HepG2 (cell line): ENCODE measurements at regions not wholly inside any gene's neighbourhood (a gene's known extent, or its start where the extent isn't known, plus 50 kb on each side); places are given as distances from the start of the nearest gene placed in this dataset.

Source experiments
- ATAC-seq: fragments of 200-7000 bp; cut with Tn5 transposase; 3 replicates; pipeline ENCODE4 v1.9.1; 2020; ENCODE audit warnings: mild to moderate bottlenecking, moderate library complexity
- BruUV-seq: library from RNA; stranded (reverse); fragments of 400-500 nt; replicated peaks from 2 replicates; lab custom pipeline; 2021; lab: Mats Ljungman, UMichigan
- CTCF ChIA-PET: fragments of 300-600 bp; formaldehyde crosslinking; extraction: SDS; loops from one replicate; lab custom pipeline; 2021; ENCODE audit warnings: low total read pairs, inconsistent platforms, low intra/inter-chr PET ratio; lab: Yijun Ruan, JAX
- POLR2A ChIA-PET: fragments of 350-600 bp; sonication (Branson Sonifier 250); formaldehyde crosslinking; loops from one replicate; lab custom pipeline; 2020; ENCODE audit warnings: antibody characterized with exemption, inconsistent platforms; lab: Yijun Ruan, JAX
- DNase-seq: peaks from one replicate; pipeline ENCODE4 v3.0.0-alpha.2; 2015; ENCODE audit warnings: low spot score
- FAIRE-seq: peaks from 3 replicates; lab custom pipeline; 2011; peaks lifted over from hg19 to GRCh38; lab: Jason Lieb, UNC
- H2AFZ ChIP-seq: one replicate; pipeline ENCODE4 v1.6.1; 2011; ENCODE audit warnings: low read length, inconsistent platforms
- H3K27ac ChIP-seq: fragments of 300-600 bp; 3 replicates; pipeline ENCODE4 v1.8.0; 2011; ENCODE audit warnings: mixed run types, mild to moderate bottlenecking, mixed read lengths, low read length, inconsistent platforms; ENCODE audit not compliant: insufficient read depth; ENCODE audit errors: extremely low read length
- H3K27me3 ChIP-seq, 2 experiments: fragments of 200-600 bp in 1 of 2; 2 replicates in 1 of 2; 3 replicates in 1 of 2; pipeline versions ENCODE4 v1.6.0 to v1.8.0; 2011; ENCODE audit warnings: low read length in 2 of 2, mild to moderate bottlenecking in 2 of 2, moderate library complexity in 2 of 2, inconsistent platforms in 1 of 2; ENCODE audit not compliant: insufficient read depth in 2 of 2, control insufficient read depth in 1 of 2
- H3K36me3 ChIP-seq, 2 experiments: fragments of 200-600 bp in 1 of 2; replicated peaks in 1 of 2; 2 replicates in 1 of 2; 3 replicates in 1 of 2; pipeline versions ENCODE4 v1.5.1 to v1.8.0; 2011; ENCODE audit warnings: low read length in 2 of 2, inconsistent platforms in 1 of 2; ENCODE audit not compliant: insufficient read depth in 2 of 2, control insufficient read depth in 1 of 2
- H3K4me1 ChIP-seq: 2 replicates; pipeline ENCODE4 v1.5.1; 2012; ENCODE audit warnings: low read length, inconsistent platforms; ENCODE audit not compliant: insufficient read depth
- H3K4me2 ChIP-seq: 2 replicates; pipeline ENCODE4 v1.6.0; 2011; ENCODE audit warnings: low read depth, low read length, inconsistent platforms
- H3K4me3 ChIP-seq, 3 experiments: fragments of 200-600 bp in 1 of 3; sonication (generic), shearing (Covaris generic) in 1 of 3; replicated peaks in 1 of 3; 2 replicates each; pipeline ENCODE4 v1.5.1; 2011 to 2016; ENCODE audit warnings: low read length in 3 of 3, inconsistent platforms in 2 of 3, low read depth in 2 of 3, mild to moderate bottlenecking in 2 of 3, control low read depth in 1 of 3, mixed read lengths in 1 of 3; ENCODE audit not compliant: insufficient read depth in 1 of 3
- H3K79me2 ChIP-seq: one replicate; pipeline ENCODE4 v1.6.1; 2011; ENCODE audit warnings: low read length, inconsistent platforms; ENCODE audit not compliant: insufficient read depth
- H3K9ac ChIP-seq: 2 replicates; pipeline ENCODE4 v1.6.0; 2011; ENCODE audit warnings: mild to moderate bottlenecking, low read depth, low read length, inconsistent platforms; ENCODE audit not compliant: insufficient read depth
- H3K9me3 ChIP-seq: 2 replicates; pipeline ENCODE4 v1.5.1; 2012; ENCODE audit warnings: mild to moderate bottlenecking, low read length
- H4K20me1 ChIP-seq: 2 replicates; pipeline ENCODE4 v1.6.0; 2011; ENCODE audit warnings: inconsistent platforms, mild to moderate bottlenecking, low read length, moderate library complexity; ENCODE audit not compliant: insufficient read depth
- CEBPB ChIP-seq: IDR thresholded peaks from 2 replicates; pipeline ENCODE4 v1.6.1; 2011; ENCODE audit warnings: low read depth, low read length, improper control_type of control experiment, borderline replicate concordance
- GTF2F1 ChIP-seq: fragments of 150-350 bp; IDR thresholded peaks from 2 replicates; pipeline ENCODE4 v1.6.1; 2014; ENCODE audit warnings: low read length
- PPARG ChIP-seq: conservative IDR thresholded peaks from 2 replicates; pipeline ENCODE4 v1.6.1; 2016; ENCODE audit warnings: missing biosample characterization, missing genetic modification reagents
- RBM22 ChIP-seq: fragments of 200-400 bp; formaldehyde crosslinking; optimal IDR thresholded peaks from 2 replicates; pipeline ENCODE3; 2017; ENCODE audit warnings: mild to moderate bottlenecking, low read length, moderate library complexity
- SOX5 ChIP-seq: IDR thresholded peaks from 2 replicates; pipeline ENCODE4 v1.6.1; 2016; ENCODE audit warnings: borderline replicate concordance
- SRSF9 ChIP-seq: fragments of 200-400 bp; formaldehyde crosslinking; IDR thresholded peaks from 2 replicates; pipeline ENCODE4 v1.6.1; 2018; ENCODE audit warnings: borderline replicate concordance, mild to moderate bottlenecking, low read depth, low read length; ENCODE audit not compliant: insufficient read depth, poor library complexity, severe bottlenecking
- STAG1 ChIP-seq: sonication (generic); formaldehyde crosslinking; IDR thresholded peaks from 2 replicates; pipeline ENCODE4 v1.4.0; 2020; ENCODE audit warnings: missing genetic modification reagents
- SUZ12 ChIP-seq: fragments of 150-350 bp; IDR thresholded peaks from 2 replicates; pipeline ENCODE4 v1.6.1; 2014; ENCODE audit warnings: low read depth, low read length
- THAP11 ChIP-seq: IDR thresholded peaks from 2 replicates; pipeline ENCODE4 v1.6.1; 2016; ENCODE audit warnings: missing biosample characterization, missing genetic modification reagents
- ZNF101 ChIP-seq: sonication (generic); formaldehyde crosslinking; IDR thresholded peaks from 2 replicates; pipeline ENCODE4 v1.4.0; 2020; ENCODE audit warnings: mild to moderate bottlenecking, low read depth, missing genetic modification reagents, borderline replicate concordance
- ZNF296 ChIP-seq: sonication (generic); formaldehyde crosslinking; conservative IDR thresholded peaks from 2 replicates; pipeline ENCODE4 v1.5.0; 2020; ENCODE audit warnings: mild to moderate bottlenecking, missing genetic modification reagents
- ZNF574 ChIP-seq: sonication (generic); formaldehyde crosslinking; IDR thresholded peaks from 2 replicates; pipeline ENCODE4 v1.4.0; 2020; ENCODE audit warnings: missing genetic modification reagents
- WGBS: methylation state at CpG from one replicate; pipeline ENCODE4 v1.1.6; 2017; ENCODE audit warnings: low lambda C conversion rate; 5-methylcytosine and 5-hydroxymethylcytosine counted together
- in situ Hi-C: cut with HindIII; loops from 2 replicates; pipeline ENCODE4 v1.10.0; 2017; ENCODE audit warnings: low pct_unique_long_range_greater_than_20kb; ENCODE audit not compliant: extremely low pct_ligation_motif_present
- intact Hi-C: fragments of 100-400 bp; cut with micrococcal nuclease; formaldehyde crosslinking; loops from one replicate; pipeline ENCODE4 v1.10.0; 2022; ENCODE audit not compliant: unreplicated experiment
- TF ChIP-seq, protein P1 (sequence below): sonication (generic); formaldehyde crosslinking; conservative IDR thresholded peaks from 2 replicates; pipeline ENCODE4 v1.4.0; 2020; ENCODE audit warnings: missing genetic modification reagents
- TF ChIP-seq, protein P2 (sequence below): sonication (generic); formaldehyde crosslinking; IDR thresholded peaks from 2 replicates; pipeline ENCODE4 v1.5.1; 2020; ENCODE audit warnings: mild to moderate bottlenecking, missing genetic modification reagents, borderline replicate concordance

DNA sequence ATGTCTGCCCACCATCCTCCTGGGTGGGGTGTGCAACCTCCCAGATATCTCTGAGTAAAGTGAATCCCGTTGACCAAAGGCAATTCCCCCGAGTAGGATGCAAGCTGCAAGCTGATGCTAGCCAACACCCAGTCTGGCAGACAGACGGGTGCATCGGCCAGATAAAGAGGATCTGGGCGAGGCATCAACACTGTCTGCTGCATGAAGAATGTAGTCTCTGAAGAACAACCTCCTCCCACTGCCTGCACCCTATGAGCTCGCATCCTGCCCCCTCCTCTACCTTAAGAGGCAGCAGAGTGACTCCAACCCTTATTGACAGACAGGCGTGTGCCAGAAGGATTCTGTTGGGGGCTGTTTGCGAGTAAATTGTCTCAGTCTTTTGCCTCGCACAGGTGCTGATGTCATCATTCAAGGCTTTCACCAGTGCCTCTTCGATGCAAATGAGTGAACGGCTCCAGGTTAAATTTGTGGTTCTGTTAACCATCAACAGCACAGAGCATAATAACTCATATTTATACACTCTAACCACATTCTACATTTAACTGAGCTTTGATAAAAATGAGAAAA is 546.9 kb downstream of the BCOR start:
- Histone ChIP-seq H3K79me2 (no peaks in the 10 kb centered on the region), H2AFZ (no peak overlapping the region), H3K9me3 (no peaks in the 10 kb centered on the region), H3K4me1 (no peaks in the 10 kb centered on the region), H3K27ac (no peak overlapping the region), H3K36me3 (no peaks in the 10 kb centered on the region), H4K20me1 (no peaks in the 10 kb centered on the region), H3K27me3 (no peaks in the 10 kb centered on the region), H3K4me3 (no peak overlapping the region), H3K4me2 (no peak overlapping the region), H3K9ac (no peak overlapping the region)
- ChIA-PET CTCF (no interaction called here), POLR2A (no interaction called here)
- FAIRE-seq (no peak), DNase-seq (no peak), ATAC-seq (no peak)
- WGBS = 0% methylated on average over 1 of the region's 11 CpGs
- intact Hi-C loops = no loop called here
- in situ Hi-C loops = no loop called here
- TF ChIP-seq ZNF101 (CRISPR knock-in tag) (no peak), PPARG (CRISPR knock-in tag) (no peak), THAP11 (CRISPR knock-in tag) (no peak), STAG1 (CRISPR knock-in tag) (no peak), CEBPB (no peak), SRSF9 (no peak), GTF2F1 (no peak), ZNF296 (CRISPR knock-in tag) (no peak), SOX5 (no peak), SUZ12 (no peak), ZNF574 (CRISPR knock-in tag) (no peak), RBM22 (no peak)
- TF ChIP-seq, protein P1, sequence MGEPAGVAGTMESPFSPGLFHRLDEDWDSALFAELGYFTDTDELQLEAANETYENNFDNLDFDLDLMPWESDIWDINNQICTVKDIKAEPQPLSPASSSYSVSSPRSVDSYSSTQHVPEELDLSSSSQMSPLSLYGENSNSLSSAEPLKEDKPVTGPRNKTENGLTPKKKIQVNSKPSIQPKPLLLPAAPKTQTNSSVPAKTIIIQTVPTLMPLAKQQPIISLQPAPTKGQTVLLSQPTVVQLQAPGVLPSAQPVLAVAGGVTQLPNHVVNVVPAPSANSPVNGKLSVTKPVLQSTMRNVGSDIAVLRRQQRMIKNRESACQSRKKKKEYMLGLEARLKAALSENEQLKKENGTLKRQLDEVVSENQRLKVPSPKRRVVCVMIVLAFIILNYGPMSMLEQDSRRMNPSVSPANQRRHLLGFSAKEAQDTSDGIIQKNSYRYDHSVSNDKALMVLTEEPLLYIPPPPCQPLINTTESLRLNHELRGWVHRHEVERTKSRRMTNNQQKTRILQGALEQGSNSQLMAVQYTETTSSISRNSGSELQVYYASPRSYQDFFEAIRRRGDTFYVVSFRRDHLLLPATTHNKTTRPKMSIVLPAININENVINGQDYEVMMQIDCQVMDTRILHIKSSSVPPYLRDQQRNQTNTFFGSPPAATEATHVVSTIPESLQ = no peak
- TF ChIP-seq, protein P2, sequence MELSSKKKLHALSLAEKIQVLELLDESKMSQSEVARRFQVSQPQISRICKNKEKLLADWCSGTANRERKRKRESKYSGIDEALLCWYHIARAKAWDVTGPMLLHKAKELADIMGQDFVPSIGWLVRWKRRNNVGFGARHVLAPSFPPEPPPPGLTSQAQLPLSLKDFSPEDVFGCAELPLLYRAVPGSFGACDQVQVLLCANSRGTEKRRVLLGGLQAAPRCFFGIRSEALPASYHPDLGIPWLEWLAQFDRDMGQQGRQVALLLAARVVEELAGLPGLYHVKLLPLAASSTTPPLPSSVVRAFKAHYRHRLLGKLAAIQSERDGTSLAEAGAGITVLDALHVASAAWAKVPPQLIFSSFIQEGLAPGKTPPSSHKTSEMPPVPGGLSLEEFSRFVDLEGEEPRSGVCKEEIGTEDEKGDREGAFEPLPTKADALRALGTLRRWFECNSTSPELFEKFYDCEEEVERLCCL = no peak
- no TSS peak for BruUV-seq
